ENCODE measurements at regions not wholly inside any gene's neighbourhood (a gene's known extent, or its start where the extent isn't known, plus 50 kb on each side); places are given as distances from the start of the nearest gene placed in this dataset.

DNA sequence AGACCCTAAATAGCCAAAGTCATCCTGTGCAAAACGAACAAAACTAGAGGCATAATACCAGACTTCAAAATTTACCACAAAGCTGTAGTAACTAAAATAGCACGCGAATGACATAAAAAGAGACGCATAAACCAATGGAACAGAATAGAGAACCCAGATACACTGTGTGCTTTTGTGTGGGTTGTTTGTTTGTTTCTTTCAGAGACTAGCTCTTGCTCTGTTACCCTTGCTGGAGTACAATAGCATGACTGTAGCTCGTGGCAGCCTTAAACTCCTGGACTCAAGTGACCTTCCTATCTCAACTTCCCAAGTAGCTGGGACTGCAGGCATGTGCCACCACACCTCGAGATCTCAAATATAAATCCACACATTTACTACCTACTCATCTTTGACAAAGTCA lies 1314.6 kb upstream of the GBE1 start:
- no peak for DNase-seq

DNA sequence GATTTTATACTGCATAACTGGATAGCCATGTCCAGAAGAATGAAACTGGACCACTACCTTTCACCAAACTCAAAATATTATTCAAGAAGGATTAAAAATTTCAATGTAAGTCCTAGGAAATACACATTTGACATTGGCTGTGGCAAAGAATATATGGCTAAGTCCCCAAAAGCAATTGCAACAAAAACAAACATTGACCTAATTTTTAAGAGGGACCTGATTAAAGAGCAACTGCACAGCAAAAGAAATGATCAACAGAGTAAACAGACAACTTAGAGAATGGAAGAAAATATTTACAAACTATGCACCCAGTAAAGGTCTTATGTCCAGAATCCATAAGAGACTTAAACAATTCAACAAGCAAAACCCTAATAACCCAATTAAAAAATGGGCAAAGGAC lies 1313.0 kb upstream of the GBE1 start:
- no peak for DNase-seq

GRCh38 chr3:83065851-83066460 lies 1304.5 kb upstream of the GBE1 start:
- no peak for DNase-seq

DNA sequence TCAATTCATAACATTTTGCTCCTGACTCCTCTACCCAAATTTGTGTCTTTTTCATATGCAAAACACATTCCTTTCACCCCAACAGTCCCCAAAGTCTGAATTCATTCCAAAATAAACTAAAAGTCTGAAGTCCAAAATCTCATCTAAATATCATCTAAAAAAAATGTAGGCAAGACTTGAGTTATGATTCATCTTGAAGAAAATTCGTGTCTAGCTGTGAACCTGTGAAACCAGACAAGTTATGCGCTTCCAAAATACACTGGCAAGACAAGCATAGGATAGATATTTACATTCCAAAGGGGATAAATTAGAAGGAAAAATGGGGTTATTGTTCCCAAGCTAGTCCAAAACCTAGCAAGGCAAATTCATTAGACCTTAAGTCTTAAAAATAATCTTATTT lies 1302.0 kb upstream of the GBE1 start:
- DNase-seq, result no peak

- DNase-seq, result no peak
Measured at GRCh38 chr3:83048556-83048955, 1287.1 kb upstream of the GBE1 start.

GRCh38 chr3:83039422-83039821 lies 1278.0 kb upstream of the GBE1 start:
- no peak for DNase-seq

DNA sequence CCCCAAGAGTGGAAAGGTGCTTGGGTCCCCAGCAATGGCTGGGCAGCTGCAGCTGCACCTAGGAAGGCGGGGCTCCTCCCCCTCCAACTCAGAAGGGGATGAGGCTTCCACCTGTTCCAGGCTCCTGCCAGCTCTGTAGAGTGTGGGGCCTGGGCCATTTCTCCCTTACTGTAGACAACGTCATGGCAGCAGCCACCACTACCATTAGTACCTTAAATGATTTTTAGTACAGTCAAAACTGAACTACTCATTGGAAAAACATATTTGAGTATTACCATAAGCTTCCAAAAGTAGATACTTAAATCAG lies 1274.2 kb upstream of the GBE1 start:
- DNase-seq, result no peak

DNA sequence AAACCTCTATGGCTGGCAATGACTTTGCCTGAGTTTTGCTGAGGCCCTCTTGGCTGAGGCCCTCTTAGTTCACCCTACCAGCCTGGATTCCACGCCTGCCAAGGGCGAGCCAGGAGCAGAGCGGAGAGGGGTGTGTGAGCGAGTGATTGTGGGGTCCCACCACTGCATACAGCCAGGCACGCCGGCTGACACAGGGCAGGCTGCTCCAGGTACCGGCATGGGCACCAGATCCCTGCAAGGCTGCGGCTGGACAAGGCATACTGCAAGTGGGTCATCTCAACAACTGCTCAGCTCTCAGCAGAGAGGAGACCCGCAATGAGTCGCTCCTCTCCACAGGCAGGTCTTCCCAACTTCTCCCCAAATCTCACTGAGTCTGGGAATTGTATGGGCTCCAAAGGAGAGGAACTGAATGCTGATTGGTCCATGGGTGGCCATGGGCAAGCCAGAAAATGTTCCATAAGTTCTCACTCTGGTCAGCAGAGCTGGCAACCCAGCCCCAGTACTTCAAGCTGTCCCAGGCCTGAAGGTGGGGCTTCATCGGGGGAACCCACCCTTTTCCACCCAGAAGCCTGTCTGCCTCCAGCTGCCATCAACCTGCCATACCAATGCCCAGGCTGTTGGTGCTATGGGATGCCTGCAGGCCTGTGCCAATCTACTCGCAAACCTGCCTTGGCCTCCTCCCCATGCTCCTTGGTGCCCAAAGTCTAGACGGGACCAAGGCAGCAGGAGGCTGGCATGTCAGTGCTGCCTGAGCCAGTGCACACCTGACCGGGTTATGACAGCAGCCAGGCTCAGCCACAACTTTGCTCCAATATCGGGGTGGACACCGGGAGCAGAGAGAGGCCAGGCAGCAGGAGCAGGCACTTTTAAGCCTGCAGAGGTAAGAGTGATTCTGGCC lies 1273.6 kb upstream of the GBE1 start:
- DNase-seq, result no peak

GRCh38 chr3:83033133-83033532 lies 1271.7 kb upstream of the GBE1 start:
- DNase-seq, result no peak

DNA sequence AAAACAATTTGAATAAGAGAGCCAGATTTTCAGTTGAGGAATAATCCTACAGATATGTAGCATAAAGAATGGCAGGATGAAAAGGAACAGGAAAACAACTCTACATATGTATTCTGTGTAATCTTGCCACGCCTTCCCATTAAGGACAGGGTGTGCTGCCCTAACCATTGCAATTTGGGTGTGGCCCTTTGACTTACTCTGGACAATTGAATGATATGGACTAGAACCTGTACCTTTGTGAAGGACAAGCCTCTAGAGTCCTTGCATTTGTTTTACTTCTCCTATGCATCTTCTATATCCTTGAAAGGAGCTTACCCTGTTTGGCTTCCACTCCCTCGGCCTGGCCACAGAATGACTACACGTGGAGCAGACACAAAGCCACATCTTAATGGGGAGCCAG lies 1261.6 kb upstream of the GBE1 start:
- no peak for DNase-seq

DNA sequence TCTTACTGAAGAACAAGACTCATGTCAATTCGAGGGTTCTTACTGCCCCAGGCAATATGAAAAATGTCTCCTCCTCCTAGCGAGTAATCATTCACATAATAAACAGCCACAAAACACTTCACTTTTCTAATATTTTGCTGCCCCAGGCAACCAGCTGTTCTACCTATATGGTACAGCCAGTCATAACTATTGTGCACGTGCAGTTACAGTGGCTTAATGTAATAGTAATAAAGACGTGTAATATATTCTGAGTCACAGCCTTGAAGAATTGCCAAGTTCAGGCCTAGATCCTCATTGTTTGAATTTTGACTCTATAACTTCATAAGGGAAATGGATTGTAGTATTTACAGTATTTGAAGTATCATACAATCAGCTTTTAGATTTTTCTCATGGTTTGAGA lies 1250.0 kb upstream of the GBE1 start:
- no peak for DNase-seq

DNA sequence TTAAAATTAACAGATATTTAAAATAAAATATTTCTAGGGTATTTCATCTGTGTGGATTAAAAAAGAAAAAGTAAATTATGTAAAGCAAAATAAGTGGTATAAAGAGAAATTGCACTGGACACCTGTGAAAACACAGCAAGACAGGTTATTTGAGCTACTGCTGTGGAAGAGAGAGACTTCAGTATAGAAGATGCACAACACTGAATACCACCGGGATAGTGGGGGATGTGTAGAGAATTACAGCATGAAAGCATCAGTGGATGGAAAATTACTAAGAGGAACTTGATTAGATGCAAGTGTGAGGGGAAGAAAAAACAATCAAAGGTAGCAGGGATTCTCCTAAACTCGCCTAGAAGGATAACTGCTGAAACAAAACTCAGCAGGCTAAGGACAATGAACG lies 1242.5 kb upstream of the GBE1 start:
- no peak for DNase-seq

GRCh38 chr3:83002869-83003445 lies 1241.5 kb upstream of the GBE1 start:
- no peak for DNase-seq

GRCh38 chr3:82999777-83000176 lies 1238.3 kb upstream of the GBE1 start:
- DNase-seq, result no peak

DNA sequence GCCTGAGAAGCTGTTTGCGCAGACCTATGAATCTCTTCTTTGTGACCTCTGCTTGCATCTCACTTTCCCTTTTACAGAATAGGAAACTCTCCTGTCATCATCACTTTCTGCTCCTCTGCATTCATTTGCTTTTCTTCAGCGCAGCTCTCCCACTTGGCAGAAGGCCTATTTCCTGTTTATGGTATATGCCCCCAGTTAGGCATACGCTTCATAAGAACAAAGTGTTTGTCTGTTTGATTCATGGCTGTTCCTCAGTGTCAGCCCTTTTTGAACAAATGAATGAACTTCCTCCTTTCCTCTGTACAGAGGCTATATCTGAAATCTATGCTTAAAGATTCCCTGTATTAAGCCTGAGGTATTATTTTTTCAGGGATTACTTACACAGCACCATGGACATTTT lies 1216.9 kb upstream of the GBE1 start:
- DNase-seq, result no peak

GRCh38 chr3:82977871-82978270 lies 1216.4 kb upstream of the GBE1 start:
- no peak for DNase-seq

DNA sequence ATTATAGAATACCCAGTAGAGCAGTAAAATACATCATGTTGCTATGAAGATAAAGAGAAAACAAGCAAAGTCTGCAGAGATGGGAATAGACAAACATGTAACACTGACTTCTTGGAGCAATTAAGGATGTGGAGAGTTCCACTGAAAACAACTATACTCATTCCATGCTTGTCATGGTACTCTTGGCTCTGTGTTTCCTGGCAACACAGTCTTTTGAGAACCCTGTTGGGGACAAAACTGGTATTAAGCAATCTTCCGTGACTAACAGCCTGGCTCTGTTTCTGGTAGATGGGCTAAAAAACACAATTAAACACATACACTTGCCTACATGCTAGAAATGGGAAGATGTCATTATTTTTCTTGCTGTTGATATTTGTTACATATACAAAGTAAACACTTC lies 1212.3 kb upstream of the GBE1 start:
- no peak for DNase-seq

- DNase-seq, result no peak
Measured at GRCh38 chr3:82960379-82960778, 1198.9 kb upstream of the GBE1 start.

GRCh38 chr3:82957696-82958095 lies 1196.3 kb upstream of the GBE1 start:
- no peak for DNase-seq

- DNase-seq, result no peak
Measured at GRCh38 chr3:82957079-82957478, 1195.6 kb upstream of the GBE1 start.

GRCh38 chr3:82954486-82954885 lies 1193.0 kb upstream of the GBE1 start:
- DNase-seq, result no peak

DNA sequence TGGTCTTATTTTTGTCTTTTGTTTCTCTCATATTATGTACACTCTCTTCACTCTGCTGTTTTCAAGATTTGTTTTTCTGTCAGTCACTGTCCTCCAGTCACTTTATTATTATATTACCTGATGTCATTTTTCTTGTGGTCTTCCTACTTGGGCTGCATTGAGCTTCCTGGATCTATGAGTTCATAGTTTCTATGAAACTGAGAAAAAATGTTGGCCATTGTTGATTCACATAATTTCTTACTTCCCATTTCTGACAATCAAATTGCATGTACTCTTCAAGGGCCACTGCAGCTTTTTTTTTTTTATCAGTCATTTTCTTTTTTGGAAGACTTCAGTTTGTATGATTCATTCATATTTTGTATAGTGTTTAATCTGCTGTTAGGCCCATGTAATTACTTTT lies 1180.6 kb upstream of the GBE1 start:
- DNase-seq, result no peak

DNA sequence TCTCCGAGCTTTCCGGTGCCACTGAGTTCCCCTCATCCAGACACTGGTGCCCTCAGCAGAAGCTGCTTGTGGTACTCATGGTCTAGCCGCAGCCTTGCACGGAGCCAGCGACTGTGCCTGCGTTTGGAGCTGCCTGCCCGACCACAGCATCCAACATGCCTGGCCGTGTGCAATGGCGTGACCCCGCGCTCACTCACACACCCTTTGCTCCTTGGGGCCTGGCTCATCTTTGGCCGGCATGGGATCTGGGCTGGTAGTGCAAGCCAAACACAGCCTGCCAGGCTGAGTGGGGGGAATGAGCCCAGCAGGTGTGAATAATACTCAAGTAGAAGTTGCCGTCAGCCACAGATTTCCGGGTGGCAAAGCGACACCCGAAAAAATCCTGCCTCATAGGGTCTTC lies 1178.7 kb upstream of the GBE1 start:
- no peak for DNase-seq

GRCh38 chr3:82939491-82940097 lies 1178.1 kb upstream of the GBE1 start:
- no peak for DNase-seq
